ENCODE measurements at regions not wholly inside any gene's neighbourhood (a gene's known extent, or its start where the extent isn't known, plus 50 kb on each side); places are given as distances from the start of the nearest gene placed in this dataset.
"Not testable (repeated sequence)": the region's sequence is repeated elsewhere in the genome, so short reads cannot be mapped to it uniquely, and the experiment has no call there.

DNA sequence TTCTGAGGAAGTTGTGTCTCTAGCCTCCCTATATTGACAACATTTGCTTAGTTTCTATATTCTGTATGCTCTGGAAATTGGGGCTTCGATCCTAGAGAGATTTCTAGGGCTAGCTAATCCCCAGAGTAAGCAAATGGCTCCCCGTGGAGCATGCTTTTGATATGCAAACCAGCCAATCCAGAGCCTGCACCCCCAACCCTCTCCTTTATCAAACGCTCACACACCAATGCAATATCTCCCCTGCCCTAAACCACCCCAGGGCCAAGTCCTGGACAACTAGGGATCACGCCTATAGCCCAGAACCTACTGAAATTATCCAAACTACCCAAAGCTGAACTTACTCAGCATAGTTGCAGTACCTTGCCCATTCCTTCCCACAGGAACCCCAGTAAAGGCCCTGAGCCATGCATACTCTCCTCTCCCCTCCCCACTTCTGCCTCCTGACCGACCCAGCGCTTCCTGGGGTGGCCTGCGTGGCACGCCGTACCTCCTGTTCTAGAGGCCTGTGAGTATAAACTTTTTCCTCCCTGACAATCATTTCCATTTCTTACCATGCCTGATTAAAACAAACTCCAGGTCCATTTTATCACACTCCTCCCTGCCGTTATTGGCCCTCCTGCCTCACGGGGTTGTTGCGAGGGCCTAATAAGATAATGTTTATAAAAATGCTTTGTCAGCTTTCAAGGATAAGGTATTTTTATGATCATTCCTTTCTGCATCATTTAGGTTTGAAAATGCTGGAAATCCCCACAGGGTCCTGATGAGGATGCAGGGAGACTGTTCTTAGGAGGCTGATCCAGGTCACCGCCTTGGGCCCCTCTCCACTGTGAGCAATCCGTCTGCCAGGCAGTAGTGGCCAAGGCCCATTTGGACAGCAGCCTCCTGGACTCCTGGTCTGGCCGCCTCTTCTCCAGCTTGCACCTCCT lies 102.7 kb downstream of the TENT5C start:
- no peak for DNase-seq

DNA sequence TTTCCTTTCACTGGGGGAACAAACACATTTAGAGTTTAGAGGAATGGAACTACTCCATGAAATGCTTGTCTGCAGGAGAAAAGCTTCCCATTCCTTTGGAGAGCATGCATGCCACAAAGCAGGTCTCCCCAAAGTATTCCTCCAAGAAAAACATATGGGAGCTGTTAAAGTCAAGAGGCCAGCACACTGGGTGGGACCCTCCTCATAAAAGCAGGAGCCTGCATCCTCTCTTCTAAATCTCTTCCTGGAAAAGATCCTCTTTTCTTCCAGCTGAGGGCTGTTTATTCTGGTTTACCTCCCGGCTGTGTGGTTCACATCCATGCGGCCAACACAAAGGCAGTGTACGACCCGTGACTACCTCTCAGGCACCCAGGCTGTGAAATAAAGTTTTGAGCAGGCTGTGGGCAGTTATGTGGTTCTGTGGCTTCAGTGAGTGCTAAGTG lies 103.4 kb downstream of the TENT5C start:
- no peak for DNase-seq

DNA sequence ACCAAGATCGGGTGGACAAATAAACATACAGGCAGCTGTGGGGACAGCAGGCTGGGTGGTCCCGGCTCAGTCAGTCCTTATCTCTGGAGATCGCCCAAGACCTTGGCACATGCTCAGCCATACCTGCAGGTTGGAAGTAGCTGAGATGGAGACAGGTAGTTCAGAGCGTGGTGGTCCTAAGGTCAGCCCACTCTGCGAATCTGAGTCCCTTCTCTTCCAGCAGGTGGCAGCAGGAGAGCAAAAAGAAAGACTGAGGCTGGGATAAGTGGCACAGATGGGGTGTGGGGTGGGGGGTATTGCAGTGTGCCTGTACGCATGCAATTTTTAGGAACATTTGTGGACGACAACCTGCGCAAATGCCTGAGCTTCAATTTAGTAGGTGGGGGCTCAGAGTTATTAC lies 104.9 kb downstream of the TENT5C start:
- DNase-seq, result no peak

DNA sequence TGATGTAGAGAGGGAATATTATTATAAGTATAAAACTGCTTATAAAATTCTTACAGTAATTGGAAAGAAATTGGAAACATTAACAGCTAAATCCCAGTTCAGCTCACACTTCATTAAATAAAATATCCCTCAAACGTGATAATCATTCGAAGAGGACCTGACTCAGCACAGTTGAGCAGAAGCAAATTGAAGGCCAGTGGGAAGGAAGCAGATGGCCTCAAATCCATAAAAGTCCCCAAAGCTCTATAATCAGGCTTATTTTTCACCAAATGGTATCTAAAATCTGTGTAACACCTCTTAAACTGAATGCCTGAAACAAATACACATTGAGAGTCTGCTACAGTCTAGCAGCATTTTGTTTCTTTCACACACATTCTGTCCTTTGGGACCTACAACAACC lies 106.8 kb downstream of the TENT5C start:
- DNase-seq, result no peak

DNA sequence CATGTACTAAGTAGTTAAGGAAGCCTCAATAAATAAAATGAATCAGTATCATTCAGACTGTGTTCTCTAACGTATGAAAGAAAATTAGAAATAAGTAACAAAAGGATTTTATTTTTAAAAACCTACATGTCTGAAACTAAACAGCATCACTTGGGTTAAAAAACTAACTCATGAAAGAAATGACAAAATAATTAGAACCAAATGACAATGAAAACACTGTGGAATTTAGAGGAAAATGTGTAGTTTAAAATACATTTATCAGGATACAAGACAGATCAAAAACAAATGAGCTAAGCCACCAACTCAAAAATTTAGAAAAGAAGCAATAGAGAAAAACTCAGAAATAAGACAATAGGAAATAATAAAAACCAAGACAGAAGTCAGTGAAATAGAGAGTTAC lies 108.7 kb downstream of the TENT5C start:
- no peak for DNase-seq

DNA sequence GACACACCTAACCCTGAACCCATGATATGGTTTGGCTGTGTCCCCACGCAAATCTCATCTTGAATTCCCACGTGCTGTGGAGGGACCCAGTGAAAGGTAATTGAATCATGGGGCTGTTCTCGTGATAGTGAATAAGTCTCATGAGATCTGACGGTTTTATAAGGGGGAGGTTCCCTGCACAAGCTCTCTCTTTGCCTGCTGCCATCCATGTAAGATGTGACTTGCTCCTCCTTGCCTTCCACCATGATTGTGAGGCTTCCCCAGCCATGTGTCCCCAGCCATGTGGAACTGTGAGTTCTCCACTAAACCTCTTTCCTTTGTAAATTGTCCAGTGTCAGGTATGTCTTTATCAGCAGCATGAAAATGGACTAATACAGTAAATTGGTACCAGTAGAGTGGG lies 110.2 kb downstream of the TENT5C start:
- not testable (repeated sequence) for DNase-seq

DNA sequence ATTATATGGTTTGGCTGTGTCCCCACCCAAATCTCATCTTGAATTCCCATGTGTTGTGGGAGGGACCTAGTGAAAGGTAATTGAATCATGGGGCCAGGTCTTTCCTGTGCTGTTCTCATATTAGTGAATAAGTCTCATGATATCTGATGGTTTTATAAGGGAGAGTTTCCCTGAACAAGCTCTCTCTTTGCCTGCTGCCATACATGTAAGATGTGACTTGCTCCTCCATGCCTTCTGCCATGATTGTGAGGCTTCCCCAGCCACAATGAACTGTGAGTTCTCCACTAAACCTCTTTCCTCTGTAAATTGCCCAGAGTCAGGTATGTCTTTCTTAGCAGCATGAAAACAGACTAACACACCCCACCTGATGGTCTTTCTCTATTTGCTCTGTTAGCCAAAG lies 112.1 kb downstream of the TENT5C start:
- not testable (repeated sequence) for DNase-seq

DNA sequence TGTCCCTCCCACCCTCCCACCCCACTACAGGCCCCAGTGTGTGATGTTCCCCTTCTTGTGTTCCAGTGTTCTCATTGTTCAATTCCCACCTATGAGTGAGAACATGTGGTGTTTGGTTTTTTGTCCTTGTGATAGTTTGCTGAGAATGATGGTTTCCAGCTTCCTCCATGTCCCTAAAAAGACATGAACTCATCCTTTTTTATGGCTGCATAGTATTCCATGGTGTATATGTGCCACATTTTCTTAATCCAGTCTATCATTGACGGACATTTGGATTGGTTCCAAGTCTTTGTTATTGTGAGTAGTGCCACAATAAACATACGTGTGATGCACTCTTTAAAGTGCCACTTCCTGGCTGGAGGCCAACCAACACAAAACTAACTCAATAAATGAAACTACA lies 112.7 kb downstream of the TENT5C start:
- not testable (repeated sequence) for DNase-seq

DNA sequence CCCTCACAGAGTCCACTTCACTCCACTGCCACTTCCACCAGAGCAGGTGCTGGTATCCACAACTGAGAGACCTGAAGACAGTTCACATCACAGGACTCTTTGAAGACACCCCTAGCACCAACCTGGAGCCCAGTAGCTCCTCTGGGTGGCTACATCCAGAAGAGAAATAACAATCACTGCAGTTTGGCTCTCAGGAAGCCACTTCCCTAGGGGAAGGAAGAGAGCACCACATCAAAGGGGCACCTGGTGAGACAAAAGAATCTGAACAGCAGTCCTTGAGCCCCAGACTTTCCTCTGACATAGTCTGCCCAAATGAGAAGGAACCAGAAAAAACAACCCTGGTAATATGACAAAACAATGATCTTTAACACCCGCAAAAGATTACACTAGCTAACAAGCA lies 113.2 kb downstream of the TENT5C start:
- DNase-seq, result no peak

DNA sequence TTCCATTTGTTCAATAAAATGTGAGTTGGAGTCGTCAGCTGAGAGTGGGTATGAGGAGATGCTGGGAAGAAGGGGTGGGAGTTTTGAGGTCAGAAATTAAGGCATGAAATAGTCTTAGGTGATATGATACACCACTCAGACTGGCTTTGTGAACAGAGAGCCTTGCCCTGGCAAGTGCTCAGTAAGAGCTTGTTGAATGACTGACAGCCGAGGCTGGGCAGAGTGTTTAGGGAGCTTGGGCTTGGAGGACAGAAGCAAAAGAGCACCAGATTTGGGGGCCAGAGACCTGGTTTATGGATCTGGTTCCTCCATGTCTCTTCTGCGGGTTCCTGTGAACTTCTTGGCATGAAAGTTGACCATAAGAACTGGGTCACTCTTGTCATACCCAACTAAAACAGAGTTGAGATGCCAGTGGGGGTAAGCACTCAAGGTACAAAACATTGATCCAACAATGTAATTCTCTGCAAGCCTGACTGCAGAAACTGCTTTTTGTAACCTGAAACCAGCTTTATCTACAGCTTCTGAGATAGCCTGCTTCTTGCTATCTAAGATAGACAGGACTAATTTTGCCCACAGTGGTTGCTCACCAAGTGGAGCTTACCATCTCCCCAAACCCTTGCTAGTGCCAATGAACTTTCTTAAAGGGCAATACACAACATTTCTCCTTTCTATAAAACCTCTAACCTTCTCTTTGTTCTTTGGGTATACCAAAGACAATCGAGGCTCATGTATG lies 126.4 kb downstream of the TENT5C start:
- DNase-seq, result no peak

DNA sequence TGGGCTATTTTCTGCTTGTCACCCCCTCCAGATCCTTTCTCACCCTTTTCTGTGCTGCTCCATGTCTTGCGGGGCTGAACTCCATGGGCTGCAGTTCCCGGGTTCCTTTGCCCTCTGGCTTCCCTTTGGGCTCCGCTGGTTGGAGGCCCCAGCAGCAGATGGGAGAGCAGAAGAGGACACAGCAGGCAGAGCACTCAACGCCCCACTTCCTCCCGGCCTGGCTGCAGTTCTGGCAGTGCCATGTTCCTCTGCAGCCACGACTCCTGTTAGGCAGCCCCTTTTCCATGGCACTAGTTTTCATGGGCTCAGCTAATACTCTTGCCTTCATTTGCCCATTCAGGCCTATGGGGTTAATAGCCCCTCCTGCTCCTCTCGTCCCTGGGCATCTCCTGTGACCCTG lies 127.1 kb downstream of the TENT5C start:
- DNase-seq, result no peak

DNA sequence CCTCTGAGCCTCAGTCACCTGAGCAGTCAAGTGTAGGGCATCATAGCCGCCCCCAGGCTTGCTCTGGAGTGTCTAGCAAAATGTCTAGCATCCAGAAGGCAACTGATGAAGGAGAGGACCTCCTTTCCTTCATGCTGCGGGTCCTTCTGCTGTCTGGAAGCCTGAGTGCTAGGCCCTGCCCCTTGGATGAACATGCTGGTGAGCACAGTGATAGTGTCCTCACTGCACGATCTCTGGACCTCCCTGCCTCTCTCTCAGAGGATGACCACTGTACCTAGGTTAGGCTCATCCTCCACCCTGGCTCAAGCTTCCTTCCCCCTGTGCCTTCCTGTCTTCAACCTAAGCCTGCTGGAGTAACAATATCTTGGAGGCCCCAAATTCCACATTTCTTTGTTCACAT lies 128.6 kb downstream of the TENT5C start:
- no peak for DNase-seq

DNA sequence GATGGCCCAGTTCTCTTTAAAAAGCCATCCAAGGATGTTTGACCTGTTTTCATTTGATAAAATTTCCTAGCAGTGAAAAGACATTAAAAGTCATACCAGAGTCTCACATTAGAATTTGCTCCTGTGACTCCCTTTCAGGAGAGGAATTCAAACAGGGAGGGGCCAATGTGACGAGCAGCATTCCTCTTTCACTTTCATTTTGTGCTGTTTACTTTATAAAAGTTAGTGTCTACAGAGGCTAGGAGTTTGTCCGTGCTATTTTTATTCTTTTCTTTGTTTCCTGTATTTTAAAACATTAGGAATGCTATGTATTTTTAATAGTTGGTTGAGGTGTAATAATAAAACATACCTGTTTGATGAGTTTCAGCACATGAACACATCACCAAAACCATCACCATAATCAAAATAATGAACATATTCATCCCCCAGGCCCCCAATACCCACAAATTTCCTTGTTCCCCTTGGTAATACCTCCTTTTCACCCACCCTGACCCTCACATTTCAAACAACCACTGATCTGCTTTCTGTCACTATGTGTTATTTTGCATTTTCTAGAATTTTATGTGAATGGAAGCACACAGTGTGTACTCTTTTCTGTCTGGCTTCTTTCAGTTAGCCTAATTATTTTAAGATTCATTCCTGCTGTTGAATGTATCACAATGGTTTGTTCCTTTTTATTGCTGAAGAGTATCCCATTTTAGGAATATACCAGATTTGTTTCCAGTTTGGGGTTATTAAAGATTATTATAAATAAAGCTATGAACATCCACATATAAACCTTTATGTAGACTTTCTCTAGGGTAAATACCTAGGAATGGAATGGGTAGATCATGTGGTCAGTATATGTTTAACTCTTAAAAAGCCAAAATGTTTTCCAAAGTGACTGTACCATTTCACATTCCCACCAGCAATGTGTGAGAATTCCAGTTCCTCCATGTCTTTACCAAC lies 129.5 kb downstream of the TENT5C start:
- peak; percentile 62 for DNase-seq

DNA sequence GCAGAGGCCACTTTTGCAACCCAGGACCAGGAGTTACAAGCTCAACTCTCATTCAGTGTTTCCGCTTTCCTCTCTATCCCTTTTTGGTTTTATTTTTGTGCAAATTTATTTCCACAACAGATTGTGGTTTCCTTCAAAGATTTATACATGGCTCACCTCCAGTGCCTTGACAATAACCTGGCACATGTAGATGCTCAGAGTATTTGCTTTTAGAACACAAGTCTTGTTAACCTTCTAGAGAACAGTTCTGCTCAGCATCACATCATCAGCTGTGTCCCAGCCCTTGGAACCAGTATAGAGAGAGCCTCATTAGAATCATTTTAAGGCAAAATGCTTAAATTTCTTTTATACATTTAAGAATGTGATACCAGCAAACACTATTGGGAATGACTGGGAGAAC lies 133.7 kb downstream of the TENT5C start:
- no peak for DNase-seq

DNA sequence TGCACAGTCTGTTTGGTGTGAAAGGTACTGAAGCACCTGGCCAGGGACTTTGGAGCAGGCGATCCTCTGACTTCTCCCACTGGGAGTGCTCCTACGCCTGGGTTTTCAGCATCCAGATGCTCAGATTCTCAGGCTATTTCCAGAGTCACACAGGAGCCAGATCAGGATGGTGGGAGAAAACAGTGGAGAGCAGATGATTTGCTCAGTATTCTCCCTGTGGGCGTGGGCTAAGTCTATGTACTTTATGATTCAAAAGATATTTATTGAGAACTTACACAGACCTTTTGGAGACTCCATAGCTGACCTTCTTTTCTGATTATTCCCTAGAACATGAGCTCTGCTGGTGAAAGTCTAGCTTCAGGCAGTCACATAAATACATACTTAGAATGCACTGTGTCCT lies 134.6 kb downstream of the TENT5C start:
- DNase-seq, result no peak

DNA sequence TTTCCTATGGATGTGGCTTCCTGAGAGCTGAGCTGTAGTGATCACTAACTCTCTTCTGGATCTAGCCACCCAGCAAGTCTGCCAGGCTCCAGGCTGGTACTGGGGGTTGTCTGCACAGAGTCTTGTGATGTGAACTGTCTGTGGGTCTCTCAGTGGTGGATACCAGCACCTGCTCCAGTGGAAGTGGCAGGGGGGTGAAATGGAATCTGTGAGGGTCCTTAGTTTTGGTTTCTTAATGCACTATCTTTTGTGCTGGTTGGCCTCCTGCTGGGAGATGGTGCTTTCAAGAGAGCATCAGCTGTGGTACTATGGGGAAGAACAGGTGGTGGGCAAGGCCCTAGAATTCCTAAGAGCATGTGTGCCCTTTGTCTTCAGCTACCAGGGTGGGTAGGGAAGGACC lies 140.7 kb downstream of the TENT5C start:
- not testable (repeated sequence) for DNase-seq

DNA sequence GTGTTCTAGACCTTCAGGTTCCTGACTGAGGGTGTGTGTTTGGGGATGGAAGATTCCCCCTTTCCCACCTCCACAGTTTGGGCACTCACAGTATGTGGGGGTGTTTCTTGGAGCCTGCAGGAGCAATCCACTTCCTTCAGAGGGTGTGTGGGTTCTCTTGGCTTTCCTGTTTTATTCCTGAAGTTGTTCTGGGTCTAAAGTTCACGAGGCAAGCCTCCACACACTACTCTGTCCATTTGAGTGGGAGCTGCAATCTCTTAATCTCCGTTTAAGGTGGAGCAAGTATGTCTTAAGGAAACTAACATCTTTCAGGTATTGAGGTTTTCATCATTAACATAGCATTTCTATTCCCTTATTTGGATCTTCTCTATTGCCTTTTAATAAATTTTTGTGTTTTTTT lies 141.8 kb downstream of the TENT5C start:
- no peak for DNase-seq

DNA sequence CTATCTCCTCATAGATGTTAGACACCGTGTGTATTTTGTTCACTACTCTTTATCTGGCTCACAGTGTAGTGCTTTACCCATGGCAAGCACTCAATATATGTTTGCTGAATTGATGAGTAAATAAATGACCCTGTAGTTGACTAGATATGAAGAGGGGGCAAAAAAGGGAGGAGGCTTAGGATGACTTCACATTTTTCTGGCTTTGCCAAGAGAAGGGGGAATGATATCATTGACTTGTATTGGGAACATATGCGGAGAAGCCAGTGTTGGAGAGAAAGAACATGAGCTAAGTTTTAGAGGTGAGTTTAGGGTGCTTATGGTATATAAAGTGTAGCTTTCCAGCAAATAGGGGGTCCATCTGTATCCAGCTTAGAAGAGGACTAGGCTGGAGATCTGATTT lies 145.5 kb downstream of the TENT5C start:
- DNase-seq, result no peak

DNA sequence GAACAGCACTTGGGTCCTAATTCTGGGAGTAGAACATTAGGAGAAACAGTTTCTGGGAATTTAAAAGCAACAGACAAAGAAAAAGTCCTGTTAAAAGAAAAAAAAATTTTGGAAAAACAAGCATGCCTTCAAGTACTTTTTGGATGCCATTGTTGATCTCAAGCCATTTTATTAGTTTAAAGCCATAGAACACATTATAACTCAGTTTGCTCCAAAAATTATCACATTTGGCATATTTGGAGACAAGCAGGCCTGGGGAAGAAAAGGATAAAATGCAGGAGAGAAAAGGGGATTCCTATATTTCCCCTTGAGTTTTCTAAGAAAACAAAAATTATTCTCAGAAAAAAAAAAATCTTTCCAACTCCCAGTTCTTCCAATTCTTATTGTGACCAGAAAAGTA lies 146.8 kb downstream of the TENT5C start:
- DNase-seq, result no peak

DNA sequence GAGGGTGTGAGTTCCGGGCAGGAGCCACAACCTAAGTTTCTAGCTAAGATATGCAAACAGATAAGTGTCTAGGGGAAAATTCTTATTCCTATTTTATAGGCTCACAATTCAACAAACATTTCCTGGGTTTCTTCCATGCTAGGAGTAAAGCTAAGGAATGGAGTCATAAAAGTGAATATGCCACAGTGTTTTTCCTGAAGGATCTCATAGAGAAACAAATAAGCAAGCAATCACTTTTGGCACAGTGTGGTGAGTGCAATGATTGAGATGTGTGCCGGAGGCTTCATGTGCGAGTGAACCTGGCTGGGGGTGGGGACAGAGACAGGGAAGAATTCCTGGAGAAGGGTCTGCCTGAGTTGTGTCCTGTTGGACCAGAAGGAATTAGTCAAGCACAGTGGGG lies 147.4 kb downstream of the TENT5C start:
- DNase-seq, result no peak

DNA sequence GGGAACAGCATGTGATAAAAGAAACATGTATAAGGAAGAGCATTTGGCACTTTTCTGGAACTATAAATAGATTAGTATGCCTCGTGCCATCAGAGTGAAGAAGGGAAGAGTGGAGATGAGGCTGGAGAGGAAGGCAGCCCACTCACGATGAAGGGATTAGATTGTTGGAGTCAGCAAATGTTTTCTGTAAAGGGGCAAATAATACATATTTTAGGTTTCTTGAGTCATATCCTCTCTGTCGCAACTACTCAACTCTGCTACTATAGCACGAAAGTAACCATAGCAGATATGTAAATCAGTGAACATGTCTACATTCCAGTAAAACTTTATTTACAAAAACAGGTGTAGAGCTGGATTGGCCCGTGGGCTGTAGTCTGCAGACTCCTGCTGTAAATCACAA lies 147.8 kb downstream of the TENT5C start:
- DNase-seq, result peak; percentile 80

DNA sequence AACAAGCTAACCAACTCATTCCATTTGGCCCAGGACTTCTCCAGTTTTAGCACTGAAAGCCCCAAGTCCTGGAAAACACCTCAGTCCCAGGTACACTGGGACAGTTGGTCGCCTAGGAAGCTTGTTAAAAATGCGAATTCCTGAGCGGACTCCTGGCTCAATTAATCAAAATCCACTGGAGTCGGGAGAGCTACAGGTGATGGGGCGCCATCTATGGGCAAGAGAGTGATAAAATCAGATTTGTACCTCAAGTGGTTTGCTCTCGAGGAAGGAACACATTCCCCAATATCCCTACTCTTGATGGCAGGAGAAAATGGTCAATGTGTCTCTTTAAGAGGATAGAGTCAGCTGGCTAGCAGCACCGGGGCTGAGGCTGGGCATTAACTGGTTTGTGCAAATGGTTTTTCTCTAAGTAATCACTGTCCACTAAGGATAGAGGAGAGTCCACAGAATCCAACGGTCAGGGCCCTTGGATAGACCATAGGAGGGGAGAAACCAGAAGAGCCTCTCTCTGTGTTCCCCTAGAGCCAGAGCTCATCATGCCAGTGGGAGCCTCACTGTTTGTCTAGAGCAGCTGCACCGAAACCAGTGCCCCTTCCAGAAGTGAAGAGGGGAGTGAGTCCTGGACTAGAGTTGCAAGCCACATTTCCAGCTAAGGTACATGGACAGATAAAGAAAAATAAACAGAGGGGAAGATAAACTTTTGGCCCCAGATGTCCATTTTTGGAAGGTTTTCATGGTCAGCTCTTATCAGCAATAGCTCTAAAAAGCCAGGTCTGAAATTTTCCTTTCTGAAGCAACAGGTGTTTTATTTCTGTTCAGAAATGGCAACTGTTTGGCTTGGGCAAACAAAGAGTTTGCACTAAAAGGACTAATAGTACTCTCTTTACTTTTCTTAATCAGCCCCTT lies 148.5 kb downstream of the TENT5C start:
- peak; percentile 56 for DNase-seq
